ENCODE measurements at regions not wholly inside any gene's neighbourhood (a gene's known extent, or its start where the extent isn't known, plus 50 kb on each side); places are given as distances from the start of the nearest gene placed in this dataset.
"Not testable (repeated sequence)": the region's sequence is repeated elsewhere in the genome, so short reads cannot be mapped to it uniquely, and the experiment has no call there.

DNA sequence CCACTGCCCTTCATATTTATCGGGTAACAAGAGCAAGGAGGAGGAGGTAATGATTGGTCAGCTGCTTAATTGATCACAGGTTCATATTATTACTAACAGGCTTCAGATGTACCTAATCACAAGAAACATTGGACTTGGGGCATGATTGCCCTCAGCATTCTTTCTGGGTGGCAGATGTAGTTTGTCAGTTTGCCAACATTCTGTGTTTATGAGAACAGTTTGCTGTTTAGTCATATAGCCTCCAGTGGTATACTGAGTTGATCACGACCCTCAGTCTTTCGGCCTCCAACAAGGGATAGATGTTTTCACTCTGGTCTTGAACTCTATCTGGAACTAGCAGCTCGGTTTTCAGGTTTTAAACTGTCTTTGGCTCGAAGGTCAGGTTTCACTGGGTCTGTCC, 237.7 kb upstream of the GNPDA2 start:
- H3K9me3 ChIP-seq (ENCODE audit: control insufficient read depth, insufficient read depth, low read length), result peaks cover 12% of the 10 kb centered on the region
- H2AFZ ChIP-seq (replicated peaks; ENCODE audit: low read length, poor library complexity); DNase-seq; CTCF ChIA-PET; in situ Hi-C loops (cut with MboI; ENCODE audit: low sequenced_read_pairs); dilution Hi-C loops (cut with HindIII; ENCODE audit: low sequenced_read_pairs, unreplicated experiment); POLR2A ChIA-PET (ENCODE audit: unreplicated experiment); H3K4me3 ChIP-seq (ENCODE audit: insufficient read depth, low read depth, low read length); H3K27me3 ChIP-seq (ENCODE audit: control insufficient read depth, insufficient read depth, low read length); H2AK5ac ChIP-seq (ENCODE audit: low read depth, low read length); H3K4me2 ChIP-seq (ENCODE audit: low read depth, low read length); H3K9ac ChIP-seq (ENCODE audit: low read depth, low read length); H2AK9ac ChIP-seq (replicated peaks; ENCODE audit: low read depth, low read length, poor library complexity); H3K56ac ChIP-seq (ENCODE audit: extremely low read depth, insufficient read depth, low read length); H4K91ac ChIP-seq (ENCODE audit: insufficient read depth, low read depth, low read length); H3K79me1 ChIP-seq (ENCODE audit: low read depth in 1 of 2, low read length in 2 of 2); ATAC-seq (ENCODE audit: low read depth); H3K14ac ChIP-seq (replicated peaks; ENCODE audit: low read depth, low read length); H3K4me1 ChIP-seq (ENCODE audit: control insufficient read depth, insufficient read depth, low read length); intact Hi-C loops (cut with micrococcal nuclease); H3K27ac ChIP-seq (ENCODE audit: insufficient read depth, low read length); H2BK120ac ChIP-seq (ENCODE audit: low read depth, low read length); H2BK15ac ChIP-seq (ENCODE audit: low read depth, low read length); H4K8ac ChIP-seq (ENCODE audit: low read depth in 2 of 2, low read length in 2 of 2); H3K23ac ChIP-seq (ENCODE audit: low read depth, low read length); BruUV-seq (replicated peaks); H3K4ac ChIP-seq (ENCODE audit: low read depth, low read length); H3K36me3 ChIP-seq (ENCODE audit: control insufficient read depth, insufficient read depth, low read length); H4K20me1 ChIP-seq (ENCODE audit: insufficient read depth, low read length); H4K5ac ChIP-seq (ENCODE audit: low read depth, low read length); H3K9me1 ChIP-seq (ENCODE audit: insufficient read depth, low read length); H2BK5ac ChIP-seq (ENCODE audit: low read depth, low read length, poor library complexity, severe bottlenecking); H3K18ac ChIP-seq (ENCODE audit: low read depth, low read length); H2BK20ac ChIP-seq (ENCODE audit: low read depth, low read length): not testable (repeated sequence)
- WGBS, 2 experiments (ENCODE audit: extremely low coverage in 2 of 2, insufficient read length in 1 of 2), result no CpG with 5 or more reads among the region's 5 CpGs

All from IMR-90 (cell line).